SK-N-SH treated with all-trans-retinoic acid at 6 μM for 48 hours (cell line): ENCODE measurements at regions not wholly inside any gene's neighbourhood (a gene's known extent, or its start where the extent isn't known, plus 50 kb on each side); places are given as distances from the start of the nearest gene placed in this dataset.

ENCODE experiments used
- ARNTL ChIP-seq: fragments of 450-650 bp; formaldehyde crosslinking; IDR thresholded peaks from 2 replicates; pipeline ENCODE4 v1.5.0; 2020; ENCODE audit warnings: low read depth, mild to moderate bottlenecking, moderate library complexity, borderline replicate concordance
- BACH2 ChIP-seq: fragments of 250-450 bp; sonication (Bioruptor Pico); IDR thresholded peaks from 2 replicates; pipeline ENCODE4 v1.9.0; 2021; ENCODE audit warnings: mild to moderate bottlenecking, borderline replicate concordance
- CREB5 ChIP-seq: fragments of 250-450 bp; sonication (Bioruptor Pico); IDR thresholded peaks from 2 replicates; pipeline ENCODE4 v1.5.1; 2020; ENCODE audit warnings: low read depth, mild to moderate bottlenecking, moderate library complexity
- ISL1 ChIP-seq: fragments of 250-450 bp; sonication (Bioruptor Pico); IDR thresholded peaks from 2 replicates; pipeline ENCODE4 v2.1.2; 2022; ENCODE audit warnings: mild to moderate bottlenecking, moderate library complexity
- POU6F1 ChIP-seq: fragments of 250-450 bp; sonication (Bioruptor Pico); IDR thresholded peaks from 2 replicates; pipeline ENCODE4 v1.8.0; 2021; ENCODE audit warnings: low read depth, mild to moderate bottlenecking, moderate library complexity, borderline replicate concordance
- RARB ChIP-seq: fragments of 250-450 bp; sonication (Bioruptor Pico); IDR thresholded peaks from 2 replicates; pipeline ENCODE4 v1.8.0; 2021; ENCODE audit warnings: mild to moderate bottlenecking, moderate library complexity
- TOX ChIP-seq: fragments of 250-450 bp; sonication (Bioruptor Pico); IDR thresholded peaks from 2 replicates; pipeline ENCODE4 v1.8.0; 2021; ENCODE audit warnings: mild to moderate bottlenecking, moderate library complexity, borderline replicate concordance
- ZC3H10 ChIP-seq: fragments of 250-450 bp; sonication (Bioruptor Pico); IDR thresholded peaks from 2 replicates; pipeline ENCODE4 v1.5.1; 2021; ENCODE audit warnings: mild to moderate bottlenecking, moderate library complexity
- ZFP3 ChIP-seq: fragments of 250-450 bp; sonication (Bioruptor Pico); IDR thresholded peaks from 2 replicates; pipeline ENCODE4 v1.5.0; 2020; ENCODE audit warnings: mild to moderate bottlenecking, moderate library complexity
- ZFP30 ChIP-seq: fragments of 450-650 bp; formaldehyde crosslinking; IDR thresholded peaks from 2 replicates; pipeline ENCODE4 v1.5.0; 2022; ENCODE audit warnings: mild to moderate bottlenecking, moderate library complexity
- ZNF70 ChIP-seq: fragments of 450-650 bp; formaldehyde crosslinking; IDR thresholded peaks from 2 replicates; pipeline ENCODE4 v1.5.0; 2020; ENCODE audit warnings: mild to moderate bottlenecking, moderate library complexity

DNA sequence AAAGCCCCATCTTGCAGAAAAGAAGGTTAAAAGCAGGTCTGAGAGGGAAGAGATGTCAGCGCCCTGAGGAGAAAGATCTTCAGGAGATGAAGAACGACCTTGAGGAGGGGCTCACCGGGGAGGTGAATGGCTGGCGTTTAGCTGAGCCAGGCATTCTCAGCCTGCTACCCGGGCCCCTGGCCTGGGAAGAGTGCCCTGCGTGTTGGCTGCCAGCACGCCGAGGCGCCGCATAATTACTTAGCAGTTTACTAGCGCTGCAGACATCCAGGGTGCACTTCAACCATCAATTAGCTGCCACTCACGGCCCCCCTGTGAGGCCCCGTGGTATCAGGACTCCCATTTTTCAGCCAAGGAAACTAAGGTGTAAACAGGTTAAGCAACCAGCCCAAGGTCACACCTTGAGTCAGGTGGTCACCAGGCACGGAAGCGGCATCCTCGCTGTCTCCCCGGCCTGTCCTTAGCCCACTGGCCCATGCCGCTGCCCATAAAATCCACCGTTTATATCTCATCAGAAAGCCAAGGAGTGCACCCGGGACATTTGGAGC lies 551.9 kb downstream of the BNC2 start:
- TF ChIP-seq ARNTL (CRISPR knock-in tag) = no peak
- no peak for TF ChIP-seq ZFP30 (CRISPR knock-in tag)
- TF ChIP-seq TOX = no peak
- no peak for TF ChIP-seq ZNF70 (CRISPR knock-in tag)
- TF ChIP-seq ZFP3 (CRISPR knock-in tag) = no peak
- no peak for TF ChIP-seq ISL1 (CRISPR knock-in tag)
- TF ChIP-seq ZC3H10 (CRISPR knock-in tag) = no peak
- TF ChIP-seq RARB (CRISPR knock-in tag) = no peak
- TF ChIP-seq POU6F1 (CRISPR knock-in tag) = no peak
- no peak for TF ChIP-seq BACH2
- no peak for TF ChIP-seq CREB5 (CRISPR knock-in tag)
